ENCODE measurements at regions not wholly inside any gene's neighbourhood (a gene's known extent, or its start where the extent isn't known, plus 50 kb on each side); places are given as distances from the start of the nearest gene placed in this dataset.
"Not testable (repeated sequence)": the region's sequence is repeated elsewhere in the genome, so short reads cannot be mapped to it uniquely, and the experiment has no call there.

- DNase-seq (ENCODE audit: extremely low read depth in 1 of 2, low read depth in 1 of 2) = no peak
These were observed 696.5 kb downstream of the TDRD15 start for GRCh38 chr2:21820271-21820670.

- no peak for DNase-seq (ENCODE audit: extremely low read depth in 1 of 2, low read depth in 1 of 2)
These were observed 698.0 kb downstream of the TDRD15 start for GRCh38 chr2:21821672-21822227.

GRCh38 chr2:21822505-21822904 is 698.7 kb downstream of the TDRD15 start:
- no peak for DNase-seq (ENCODE audit: extremely low read depth in 1 of 2, low read depth in 1 of 2)

GRCh38 chr2:21833767-21834166 is 710.0 kb downstream of the TDRD15 start:
- no peak for DNase-seq (ENCODE audit: extremely low read depth in 1 of 2, low read depth in 1 of 2)

- DNase-seq (ENCODE audit: extremely low read depth in 1 of 2, low read depth in 1 of 2) = no peak
These were observed 712.5 kb downstream of the TDRD15 start for GRCh38 chr2:21836261-21836660.

- DNase-seq (ENCODE audit: extremely low read depth in 1 of 2, low read depth in 1 of 2) = no peak
These were observed 713.0 kb downstream of the TDRD15 start for GRCh38 chr2:21836719-21837118.

- no peak for DNase-seq (ENCODE audit: extremely low read depth in 1 of 2, low read depth in 1 of 2)
These were observed 713.6 kb downstream of the TDRD15 start for GRCh38 chr2:21837168-21837960.

GRCh38 chr2:21841341-21841740 is 717.6 kb downstream of the TDRD15 start:
- no peak for DNase-seq (ENCODE audit: extremely low read depth in 1 of 2, low read depth in 1 of 2)

- not testable (repeated sequence) for DNase-seq (ENCODE audit: extremely low read depth in 1 of 2, low read depth in 1 of 2)
These were observed 726.6 kb downstream of the TDRD15 start for GRCh38 chr2:21850367-21850766.

GRCh38 chr2:21854938-21855337 is 731.2 kb downstream of the TDRD15 start:
- DNase-seq (ENCODE audit: extremely low read depth in 1 of 2, low read depth in 1 of 2) = no peak

GRCh38 chr2:21856708-21857107 is 732.9 kb downstream of the TDRD15 start:
- DNase-seq (ENCODE audit: extremely low read depth in 1 of 2, low read depth in 1 of 2) = no peak

GRCh38 chr2:21860907-21861306 is 737.1 kb downstream of the TDRD15 start:
- no peak for DNase-seq (ENCODE audit: extremely low read depth in 1 of 2, low read depth in 1 of 2)

- DNase-seq (ENCODE audit: extremely low read depth in 1 of 2, low read depth in 1 of 2) = no peak
These were observed 742.5 kb downstream of the TDRD15 start for GRCh38 chr2:21866316-21866715.

- DNase-seq (ENCODE audit: extremely low read depth in 1 of 2, low read depth in 1 of 2) = no peak
These were observed 764.1 kb downstream of the TDRD15 start for GRCh38 chr2:21887881-21888280.

GRCh38 chr2:21890041-21890440 is 766.3 kb downstream of the TDRD15 start:
- DNase-seq (ENCODE audit: extremely low read depth in 1 of 2, low read depth in 1 of 2) = no peak

- no peak for DNase-seq (ENCODE audit: extremely low read depth in 1 of 2, low read depth in 1 of 2)
These were observed 766.9 kb downstream of the TDRD15 start for GRCh38 chr2:21890716-21891115.

GRCh38 chr2:21891191-21891590 is 767.4 kb downstream of the TDRD15 start:
- no peak for DNase-seq (ENCODE audit: extremely low read depth in 1 of 2, low read depth in 1 of 2)

GRCh38 chr2:21892140-21892539 is 768.4 kb downstream of the TDRD15 start:
- no peak for DNase-seq (ENCODE audit: extremely low read depth in 1 of 2, low read depth in 1 of 2)

- DNase-seq (ENCODE audit: extremely low read depth in 1 of 2, low read depth in 1 of 2) = no peak
These were observed 771.4 kb downstream of the TDRD15 start for GRCh38 chr2:21895200-21895599.

GRCh38 chr2:21908712-21909380 is 785.1 kb downstream of the TDRD15 start:
- not testable (repeated sequence) for DNase-seq (ENCODE audit: extremely low read depth in 1 of 2, low read depth in 1 of 2)

GRCh38 chr2:21910832-21911507 is 787.2 kb downstream of the TDRD15 start:
- no peak for DNase-seq (ENCODE audit: extremely low read depth in 1 of 2, low read depth in 1 of 2)
